GM18498 (cell line): ENCODE measurements at regions not wholly inside any gene's neighbourhood (a gene's known extent, or its start where the extent isn't known, plus 50 kb on each side); places are given as distances from the start of the nearest gene placed in this dataset.

Experiments
- ATAC-seq: cut with Tn5 transposase; IDR thresholded peaks from one replicate; pipeline ENCODE4 v1.9.1; 2021; ENCODE audit warnings: mild to moderate bottlenecking, moderate library complexity; ENCODE audit not compliant: unreplicated experiment

- no peak for ATAC-seq
Observed at GRCh38 chr14:97180304-97181200, 383.4 kb downstream of the VRK1 start.

DNA sequence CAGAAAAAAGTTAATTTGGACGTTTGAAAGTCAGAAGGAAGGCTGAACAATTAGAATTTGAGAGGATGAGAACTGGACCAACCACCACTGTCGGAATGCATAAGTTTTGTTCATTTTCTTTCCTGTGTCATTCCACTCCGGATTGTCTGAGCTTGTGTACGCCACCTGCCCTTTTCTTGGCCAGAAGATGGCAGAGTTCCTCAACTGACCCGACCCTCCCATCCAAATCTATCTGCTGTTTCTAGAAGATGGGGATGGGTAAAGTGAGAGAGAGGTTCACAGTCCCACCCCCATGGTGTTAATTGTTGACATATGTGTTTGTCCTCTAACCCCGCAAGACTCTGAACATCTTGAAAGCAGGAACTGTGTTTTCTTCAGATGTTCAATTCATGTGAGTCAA, 388.0 kb downstream of the VRK1 start:
- ATAC-seq = no peak

GRCh38 chr14:97187916-97188315, 390.7 kb downstream of the VRK1 start:
- ATAC-seq = no peak

DNA sequence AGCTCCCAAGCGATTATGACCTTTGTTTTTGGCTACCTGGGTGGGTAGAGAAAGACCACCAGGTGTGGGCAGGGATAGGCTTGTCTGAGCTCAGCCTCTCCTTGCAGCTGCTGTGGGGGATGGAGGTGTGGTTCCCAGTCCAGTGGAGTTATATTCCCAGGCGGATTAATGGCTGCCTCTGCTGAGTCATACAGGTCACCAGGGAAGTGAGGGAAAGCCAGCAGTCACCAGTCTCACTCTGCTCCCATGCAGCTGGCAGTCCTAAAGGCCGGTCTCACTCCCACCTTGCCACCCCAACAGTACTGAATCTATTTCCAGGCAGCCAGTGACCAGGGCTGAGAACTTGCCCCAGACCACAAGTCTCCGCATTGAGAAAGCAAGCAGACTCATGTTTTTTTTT, 399.2 kb downstream of the VRK1 start:
- ATAC-seq = no peak

DNA sequence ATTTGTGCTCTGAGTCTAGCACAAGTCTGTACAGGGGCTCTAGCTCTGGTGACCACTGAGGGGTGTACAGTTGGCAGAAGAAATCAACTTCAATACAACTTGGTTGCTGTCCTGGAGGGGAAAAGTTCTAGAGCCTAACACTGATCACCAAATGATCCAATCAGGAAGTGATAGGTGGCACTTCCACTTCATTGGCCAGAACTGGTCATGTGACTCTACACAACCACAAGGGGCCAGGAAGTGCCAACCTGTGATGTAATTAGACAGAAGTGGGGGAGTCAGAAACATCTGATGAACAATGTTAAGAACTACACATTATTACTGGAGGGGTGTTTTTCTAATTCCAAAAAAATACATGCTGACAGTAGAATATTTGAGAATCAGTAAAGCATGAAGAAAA, 401.6 kb downstream of the VRK1 start:
- ATAC-seq = no peak

DNA sequence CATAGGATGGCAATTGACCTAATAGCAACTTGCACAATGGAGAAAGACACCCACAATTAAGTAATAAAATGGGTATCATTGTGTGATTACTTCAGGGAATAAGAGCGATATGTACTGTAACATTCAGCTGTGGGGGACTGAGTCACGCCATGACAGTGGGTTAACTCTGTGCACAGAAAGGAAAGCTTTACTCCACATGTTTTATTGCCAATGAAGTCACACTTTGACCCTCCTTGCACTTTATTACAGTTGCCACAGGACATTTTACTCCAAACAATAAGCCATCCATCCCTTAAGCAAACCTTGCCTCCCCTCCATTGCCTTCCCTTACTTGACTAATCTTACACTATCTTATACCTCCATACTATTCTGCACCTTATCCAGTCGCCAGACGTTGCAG, 403.1 kb downstream of the VRK1 start:
- ATAC-seq = no peak

DNA sequence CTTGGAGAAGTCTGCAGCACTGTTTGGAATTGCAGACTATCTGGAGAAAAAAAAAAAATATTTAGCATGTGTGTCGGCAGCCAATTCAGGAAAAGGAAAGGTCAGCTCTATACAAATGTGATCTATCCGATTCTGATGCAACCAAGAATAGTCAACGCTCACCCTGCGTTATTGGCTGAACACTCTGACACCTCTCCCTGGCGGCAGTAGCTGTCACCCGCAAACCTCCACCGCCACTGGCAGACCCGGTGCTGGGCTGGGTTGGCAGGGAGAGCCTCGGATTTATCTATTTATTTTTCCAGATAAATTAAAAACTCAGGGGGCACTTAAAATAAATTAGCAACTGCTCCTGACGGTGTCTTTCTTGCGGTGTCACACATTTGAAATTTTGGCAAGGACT, 409.7 kb downstream of the VRK1 start:
- no peak for ATAC-seq

GRCh38 chr14:97210202-97210601, 413.0 kb downstream of the VRK1 start:
- no peak for ATAC-seq

DNA sequence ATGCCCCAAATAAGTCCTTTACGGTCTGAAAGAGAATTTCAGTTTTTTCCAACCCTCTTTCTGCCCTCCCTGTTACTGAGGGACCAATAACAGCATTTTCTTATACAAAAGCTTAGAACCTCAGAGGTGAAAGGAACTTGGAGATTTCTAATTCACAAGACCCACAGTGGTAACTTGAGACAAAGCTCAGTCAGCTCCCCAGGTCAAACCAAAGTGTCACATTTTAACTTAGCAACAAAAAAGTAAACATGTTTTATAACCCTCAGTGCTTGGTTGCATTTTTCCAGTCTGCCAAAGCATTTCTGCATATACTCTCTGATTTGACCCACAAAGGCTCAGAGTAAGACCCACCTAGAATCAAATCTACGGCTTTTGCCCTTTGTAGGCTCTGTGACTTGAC, 415.2 kb downstream of the VRK1 start:
- no peak for ATAC-seq

- no peak for ATAC-seq
Observed at GRCh38 chr14:97213720-97214119, 416.5 kb downstream of the VRK1 start.

GRCh38 chr14:97215263-97215969, 418.2 kb downstream of the VRK1 start:
- ATAC-seq = no peak

DNA sequence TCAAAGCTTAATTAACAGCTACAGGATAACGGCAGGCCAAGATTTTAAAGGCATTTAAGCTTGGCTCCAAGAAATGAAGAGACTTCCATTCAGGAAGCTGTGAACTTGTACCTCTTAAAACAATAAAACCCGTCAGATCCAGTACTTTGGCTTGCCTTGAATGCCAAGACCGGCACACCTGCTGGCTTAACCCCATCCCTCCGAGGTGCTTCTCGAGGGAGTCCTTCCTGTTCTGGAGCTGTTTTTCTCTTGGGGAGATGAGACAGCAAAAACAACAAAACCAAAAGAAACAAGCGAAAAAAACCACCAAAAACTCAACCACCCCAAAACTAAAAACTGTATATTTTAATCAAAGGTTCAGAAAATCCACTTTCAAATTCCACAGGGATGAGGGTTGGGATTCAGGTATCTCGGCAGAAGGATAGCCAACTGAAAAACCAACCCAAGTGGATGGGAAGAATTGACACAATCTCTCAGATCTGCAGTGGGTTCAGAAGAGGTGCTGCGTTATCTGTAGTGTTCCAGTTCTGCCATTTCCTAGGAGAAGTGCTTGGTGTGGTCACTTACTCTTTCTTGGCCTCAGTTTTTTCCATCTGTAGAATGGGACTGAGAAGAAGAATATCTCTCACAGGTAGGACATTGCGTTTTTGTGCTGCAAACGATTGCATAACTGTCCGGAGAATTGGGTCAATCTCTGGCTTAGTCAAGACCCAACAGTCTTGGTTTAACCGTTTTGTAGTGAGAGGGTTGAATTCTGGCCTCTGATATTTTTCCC, 420.1 kb downstream of the VRK1 start:
- no peak for ATAC-seq

GRCh38 chr14:97218274-97218673, 421.1 kb downstream of the VRK1 start:
- no peak for ATAC-seq

GRCh38 chr14:97218691-97219430, 421.7 kb downstream of the VRK1 start:
- ATAC-seq = no peak

DNA sequence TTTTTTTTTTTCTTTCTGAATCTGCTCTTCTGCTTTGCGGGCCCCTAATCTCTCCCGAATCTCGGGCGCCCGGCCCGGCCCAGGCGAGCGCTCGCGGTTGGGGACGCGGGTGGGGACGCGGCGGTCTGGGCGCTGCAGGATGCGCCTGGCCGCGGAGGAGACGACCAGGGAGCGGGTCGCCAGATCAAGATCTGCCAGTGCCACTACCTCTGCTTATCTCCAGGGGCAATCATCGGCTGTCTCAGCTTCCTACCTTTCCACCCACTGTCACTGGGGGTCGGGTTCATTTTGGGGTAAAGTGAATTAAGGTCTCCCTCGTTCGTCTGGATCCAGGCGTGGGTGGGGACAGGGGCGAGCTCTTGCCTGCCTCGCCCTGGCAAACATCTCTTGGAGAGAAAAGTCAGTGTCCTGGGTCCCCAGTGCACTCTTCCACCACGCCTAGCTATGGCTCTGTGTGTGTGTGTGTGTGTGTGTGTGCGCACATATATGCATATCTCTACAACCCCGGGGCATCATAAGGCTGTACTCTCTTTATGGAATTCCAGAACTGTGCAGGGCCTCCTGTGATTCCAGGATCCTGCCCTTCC, 422.3 kb downstream of the VRK1 start:
- ATAC-seq = no peak

- no peak for ATAC-seq
Observed at GRCh38 chr14:97221572-97222285, 424.5 kb downstream of the VRK1 start.

- no peak for ATAC-seq
Observed at GRCh38 chr14:97224016-97224415, 426.8 kb downstream of the VRK1 start.

DNA sequence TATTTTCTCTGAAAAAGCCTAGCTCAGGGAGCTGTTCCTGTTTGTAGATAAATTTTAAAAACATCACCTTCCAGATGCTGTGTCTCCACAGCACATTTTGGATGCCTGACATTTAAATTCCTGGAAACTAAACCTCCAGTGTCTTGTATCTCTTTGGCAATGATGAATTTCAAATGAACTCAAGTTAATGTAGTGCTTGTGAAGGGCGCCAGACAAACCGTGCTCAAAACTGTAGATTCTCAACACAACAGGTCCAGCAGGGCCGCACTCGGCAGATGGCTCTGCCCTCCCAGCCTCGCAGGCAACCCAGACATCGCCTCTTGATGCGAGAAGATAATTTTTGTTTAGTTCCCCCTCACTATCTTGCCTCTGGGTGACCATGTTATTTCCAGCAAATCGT, 432.9 kb downstream of the VRK1 start:
- no peak for ATAC-seq

- ATAC-seq = no peak
Observed at GRCh38 chr14:97233319-97233985, 436.3 kb downstream of the VRK1 start.
